ENCODE measurements at regions not wholly inside any gene's neighbourhood (a gene's known extent, or its start where the extent isn't known, plus 50 kb on each side); places are given as distances from the start of the nearest gene placed in this dataset.

DNA sequence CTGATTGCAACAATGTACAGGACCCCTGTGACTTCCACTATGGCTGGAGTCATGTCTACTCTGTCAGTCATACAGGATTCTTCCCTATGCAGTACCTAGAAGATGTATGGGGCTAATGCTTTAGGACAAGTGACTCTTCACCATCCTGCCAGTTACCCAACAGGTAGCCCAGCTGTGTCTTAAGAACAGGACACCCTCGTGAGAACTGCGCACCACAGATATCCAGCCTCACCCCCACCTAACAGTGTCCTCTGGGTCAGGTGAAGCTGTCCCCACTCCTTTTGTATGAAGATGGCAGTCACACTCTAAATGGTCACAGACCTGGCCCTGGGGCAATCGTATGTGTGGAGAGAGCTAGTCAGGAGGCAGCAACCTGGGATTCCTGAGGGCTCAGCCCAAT lies 191.6 kb downstream of the C6orf118 start (continued):
- TF ChIP-seq BCOR (IDR thresholded peaks at IDR 0.05) (no peak), COPS2 (conservative IDR thresholded peaks at IDR 0.05) (no peak), CBX3 (IDR thresholded peaks at IDR 0.05; ENCODE audit: borderline replicate concordance in 1 of 2, low read length in 2 of 2) (no peak), PHF21A (IDR thresholded peaks at IDR 0.05; ENCODE audit: borderline replicate concordance, low read depth) (no peak), TOE1 (IDR thresholded peaks at IDR 0.05; ENCODE audit: borderline replicate concordance) (no peak), TOE1 (CRISPR knock-in tag; IDR thresholded peaks at IDR 0.05; ENCODE audit: borderline replicate concordance, low read depth) (no peak), ZNF134 (CRISPR knock-in tag; conservative IDR thresholded peaks at IDR 0.05) (no peak), MGA (IDR thresholded peaks at IDR 0.05) (no peak), ZNF12 (CRISPR knock-in tag; IDR thresholded peaks at IDR 0.05) (no peak), MYBL2 (IDR thresholded peaks at IDR 0.05; ENCODE audit: low read depth) (no peak), MYBL2 (CRISPR knock-in tag; IDR thresholded peaks at IDR 0.05; ENCODE audit: borderline replicate concordance) (no peak), HNRNPL (IDR thresholded peaks at IDR 0.05; ENCODE audit: low read depth, low read length) (no peak), TCF7 (IDR thresholded peaks at IDR 0.05; ENCODE audit: borderline replicate concordance) (no peak)
- TF ChIP-seq, protein P1, sequence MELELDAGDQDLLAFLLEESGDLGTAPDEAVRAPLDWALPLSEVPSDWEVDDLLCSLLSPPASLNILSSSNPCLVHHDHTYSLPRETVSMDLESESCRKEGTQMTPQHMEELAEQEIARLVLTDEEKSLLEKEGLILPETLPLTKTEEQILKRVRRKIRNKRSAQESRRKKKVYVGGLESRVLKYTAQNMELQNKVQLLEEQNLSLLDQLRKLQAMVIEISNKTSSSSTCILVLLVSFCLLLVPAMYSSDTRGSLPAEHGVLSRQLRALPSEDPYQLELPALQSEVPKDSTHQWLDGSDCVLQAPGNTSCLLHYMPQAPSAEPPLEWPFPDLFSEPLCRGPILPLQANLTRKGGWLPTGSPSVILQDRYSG (tag; conservative IDR thresholded peaks at IDR 0.05; ENCODE audit: low read depth) = no peak

Measured in K562 (cell line).